ENCODE measurements at regions not wholly inside any gene's neighbourhood (a gene's known extent, or its start where the extent isn't known, plus 50 kb on each side); places are given as distances from the start of the nearest gene placed in this dataset.

- DNase-seq (ENCODE audit: low spot score): no peak
- WGBS (ENCODE audit: low lambda C conversion rate): 0% methylated on average over 1 of the region's 1 CpG
- H3K27me3 ChIP-seq (ENCODE audit: control insufficient read depth in 1 of 2, insufficient read depth in 2 of 2, low read length in 2 of 2): peaks cover 0 to 3% of the 10 kb centered on the region in 2 experiments; a peak in 2 of 5 replicates
- FAIRE-seq: no peak
- no peak overlapping the region for H2AFZ ChIP-seq (ENCODE audit: low read length)
- CTCF ChIA-PET (ENCODE audit: low intra/inter-chr PET ratio, low total read pairs): no interaction called here
- H3K9me3 ChIP-seq (ENCODE audit: low read length): no peaks in the 10 kb centered on the region
- no peak overlapping the region for H3K9ac ChIP-seq (ENCODE audit: insufficient read depth, low read depth, low read length)
- no peak for TF ChIP-seq SKIL (CRISPR knock-in tag; IDR thresholded peaks at IDR 0.05; ENCODE audit: borderline replicate concordance)
- H3K4me2 ChIP-seq (ENCODE audit: low read depth, low read length): no peak overlapping the region
- H4K20me1 ChIP-seq (ENCODE audit: insufficient read depth, low read length): no peaks in the 10 kb centered on the region
- no TSS peak for BruUV-seq (replicated peaks)
- H3K79me2 ChIP-seq (ENCODE audit: insufficient read depth, low read length): no peaks in the 10 kb centered on the region
- intact Hi-C loops (cut with micrococcal nuclease; ENCODE audit: unreplicated experiment) (no loop called here), in situ Hi-C loops (cut with HindIII; ENCODE audit: extremely low pct_ligation_motif_present, low pct_unique_long_range_greater_than_20kb) (no loop called here)
- no peak overlapping the region for H3K4me3 ChIP-seq (replicated peaks in 1 of 3; ENCODE audit: insufficient read depth in 1 of 3, low read depth in 2 of 3, low read length in 3 of 3)
- no peaks in the 10 kb centered on the region for H3K4me1 ChIP-seq (ENCODE audit: insufficient read depth, low read length)
- no peaks in the 10 kb centered on the region for H3K36me3 ChIP-seq (replicated peaks in 1 of 2; ENCODE audit: control insufficient read depth in 1 of 2, insufficient read depth in 2 of 2, low read length in 2 of 2)
- H3K27ac ChIP-seq (ENCODE audit: extremely low read length, insufficient read depth, low read length): no peak overlapping the region
- no peak for ATAC-seq
- POLR2A ChIA-PET: no interaction called here
These were observed 88.3 kb upstream of the CCDC112 start for GRCh38 chr5:115384587-115385375.

GRCh38 chr5:115382989-115383388 lies 86.5 kb upstream of the CCDC112 start:
- H3K36me3 ChIP-seq (replicated peaks in 1 of 2; ENCODE audit: control insufficient read depth in 1 of 2, insufficient read depth in 2 of 2, low read length in 2 of 2): no peaks in the 10 kb centered on the region
- TF ChIP-seq FOSL1 (CRISPR knock-in tag; IDR thresholded peaks at IDR 0.05; ENCODE audit: borderline replicate concordance) (no peak), ZNF678 (CRISPR knock-in tag; IDR thresholded peaks at IDR 0.05) (no peak), CEBPG (CRISPR knock-in tag; IDR thresholded peaks at IDR 0.05) (peak; percentile 39; the same call in 1 of the 2 replicates), CHCHD3 (CRISPR knock-in tag; IDR thresholded peaks at IDR 0.05) (no peak), ZNF567 (CRISPR knock-in tag; IDR thresholded peaks at IDR 0.05; ENCODE audit: borderline replicate concordance) (no peak), CEBPB (IDR thresholded peaks at IDR 0.05; ENCODE audit: borderline replicate concordance, low read depth, low read length) (peak; percentile 74; the same call in 1 of the 2 replicates), CHD4 (IDR thresholded peaks at IDR 0.05; ENCODE audit: borderline replicate concordance, low read length) (no peak), CREBL2 (CRISPR knock-in tag; IDR thresholded peaks at IDR 0.05; ENCODE audit: borderline replicate concordance) (no peak), BRF2 (CRISPR knock-in tag; IDR thresholded peaks at IDR 0.05) (no peak), ZSCAN25 (CRISPR knock-in tag; IDR thresholded peaks at IDR 0.05) (no peak), GLI4 (CRISPR knock-in tag; IDR thresholded peaks at IDR 0.05; ENCODE audit: borderline replicate concordance) (no peak)
- no peak overlapping the region for H3K27ac ChIP-seq (ENCODE audit: extremely low read length, insufficient read depth, low read length)
- no peak overlapping the region for H3K9ac ChIP-seq (ENCODE audit: insufficient read depth, low read depth, low read length)
- intact Hi-C loops (cut with micrococcal nuclease; ENCODE audit: unreplicated experiment): no loop called here
- 0% methylated on average over 1 of the region's 1 CpG for WGBS (ENCODE audit: low lambda C conversion rate)
- H3K79me2 ChIP-seq (ENCODE audit: insufficient read depth, low read length): no peaks in the 10 kb centered on the region
- no peak overlapping the region for H2AFZ ChIP-seq (ENCODE audit: low read length)
- CTCF ChIA-PET (ENCODE audit: low intra/inter-chr PET ratio, low total read pairs): no interaction called here
- H3K4me2 ChIP-seq (ENCODE audit: low read depth, low read length): no peak overlapping the region
- H3K9me3 ChIP-seq (ENCODE audit: low read length): no peaks in the 10 kb centered on the region
- DNase-seq (ENCODE audit: low spot score) (no peak), ATAC-seq (no peak), FAIRE-seq (no peak)
- H3K27me3 ChIP-seq (ENCODE audit: control insufficient read depth in 1 of 2, insufficient read depth in 2 of 2, low read length in 2 of 2): peaks cover 0 to 2% of the 10 kb centered on the region in 2 experiments; a peak in 2 of 5 replicates
- POLR2A ChIA-PET: no interaction called here
- H4K20me1 ChIP-seq (ENCODE audit: insufficient read depth, low read length): no peaks in the 10 kb centered on the region
- BruUV-seq (replicated peaks): no TSS peak
- no peaks in the 10 kb centered on the region for H3K4me1 ChIP-seq (ENCODE audit: insufficient read depth, low read length)
- no peak overlapping the region for H3K4me3 ChIP-seq (replicated peaks in 1 of 3; ENCODE audit: insufficient read depth in 1 of 3, low read depth in 2 of 3, low read length in 3 of 3)
- in situ Hi-C loops (cut with HindIII; ENCODE audit: extremely low pct_ligation_motif_present, low pct_unique_long_range_greater_than_20kb): no loop called here
